ENCODE measurements at regions not wholly inside any gene's neighbourhood (a gene's known extent, or its start where the extent isn't known, plus 50 kb on each side); places are given as distances from the start of the nearest gene placed in this dataset.

DNA sequence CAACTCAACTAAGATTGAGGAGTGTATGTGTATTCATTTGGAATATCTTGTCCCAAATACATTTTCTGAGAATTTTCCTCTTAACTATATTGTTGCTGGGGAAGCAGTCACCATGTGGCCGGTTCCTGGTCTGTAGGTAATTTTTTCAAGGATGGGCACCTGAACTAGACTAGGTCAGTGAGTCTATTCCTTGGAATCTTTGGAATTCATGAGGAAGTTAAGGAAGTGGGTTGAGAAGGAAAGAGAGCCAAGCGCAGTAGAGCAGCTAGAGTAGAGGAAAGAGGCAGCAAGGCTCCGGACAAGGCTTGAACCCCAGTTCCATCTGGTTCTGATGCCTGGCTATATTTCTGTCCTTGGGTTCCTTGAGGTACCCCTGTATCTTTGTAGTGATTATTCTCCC is 183.7 kb downstream of the DACT1 start:
- intact Hi-C loops (cut with micrococcal nuclease; ENCODE audit: unreplicated experiment) = no loop called here
- Histone ChIP-seq H3K4me2 (no peak overlapping the region), H3K27ac (no peak overlapping the region), H4K20me1 (ENCODE audit: insufficient read depth) (no peaks in the 10 kb centered on the region), H3K9me3 (ENCODE audit: insufficient read depth, low read depth) (no peaks in the 10 kb centered on the region), H3F3A (ENCODE audit: insufficient read depth, low read depth) (no peaks in the 10 kb centered on the region), H3K79me2 (ENCODE audit: low read depth) (no peaks in the 10 kb centered on the region), H3K4me1 (replicated peaks; ENCODE audit: insufficient read depth) (no peaks in the 10 kb centered on the region), H2AFZ (no peak overlapping the region), H3K4me3 (no peak overlapping the region), H3K36me3 (ENCODE audit: low read depth) (no peaks in the 10 kb centered on the region), H3K27me3 (ENCODE audit: insufficient read depth, low read depth) (peaks cover 13% of the 10 kb centered on the region; the same call in 1 of the 2 replicates), H3K9me2 (ENCODE audit: insufficient read depth) (no peaks in the 10 kb centered on the region; the same call in 1 of the 2 replicates)
- TF ChIP-seq, protein P1, sequence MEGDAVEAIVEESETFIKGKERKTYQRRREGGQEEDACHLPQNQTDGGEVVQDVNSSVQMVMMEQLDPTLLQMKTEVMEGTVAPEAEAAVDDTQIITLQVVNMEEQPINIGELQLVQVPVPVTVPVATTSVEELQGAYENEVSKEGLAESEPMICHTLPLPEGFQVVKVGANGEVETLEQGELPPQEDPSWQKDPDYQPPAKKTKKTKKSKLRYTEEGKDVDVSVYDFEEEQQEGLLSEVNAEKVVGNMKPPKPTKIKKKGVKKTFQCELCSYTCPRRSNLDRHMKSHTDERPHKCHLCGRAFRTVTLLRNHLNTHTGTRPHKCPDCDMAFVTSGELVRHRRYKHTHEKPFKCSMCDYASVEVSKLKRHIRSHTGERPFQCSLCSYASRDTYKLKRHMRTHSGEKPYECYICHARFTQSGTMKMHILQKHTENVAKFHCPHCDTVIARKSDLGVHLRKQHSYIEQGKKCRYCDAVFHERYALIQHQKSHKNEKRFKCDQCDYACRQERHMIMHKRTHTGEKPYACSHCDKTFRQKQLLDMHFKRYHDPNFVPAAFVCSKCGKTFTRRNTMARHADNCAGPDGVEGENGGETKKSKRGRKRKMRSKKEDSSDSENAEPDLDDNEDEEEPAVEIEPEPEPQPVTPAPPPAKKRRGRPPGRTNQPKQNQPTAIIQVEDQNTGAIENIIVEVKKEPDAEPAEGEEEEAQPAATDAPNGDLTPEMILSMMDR (conservative IDR thresholded peaks at IDR 0.05) = no peak
- TF ChIP-seq EZH2 (IDR thresholded peaks at IDR 0.05; ENCODE audit: low read depth) = no peak
- CTCF ChIA-PET = no interaction called here
- DNase-seq = no peak
- BruUV-seq (replicated peaks) = no TSS peak
- POLR2A ChIA-PET (ENCODE audit: unreplicated experiment) = no interaction called here

DNA sequence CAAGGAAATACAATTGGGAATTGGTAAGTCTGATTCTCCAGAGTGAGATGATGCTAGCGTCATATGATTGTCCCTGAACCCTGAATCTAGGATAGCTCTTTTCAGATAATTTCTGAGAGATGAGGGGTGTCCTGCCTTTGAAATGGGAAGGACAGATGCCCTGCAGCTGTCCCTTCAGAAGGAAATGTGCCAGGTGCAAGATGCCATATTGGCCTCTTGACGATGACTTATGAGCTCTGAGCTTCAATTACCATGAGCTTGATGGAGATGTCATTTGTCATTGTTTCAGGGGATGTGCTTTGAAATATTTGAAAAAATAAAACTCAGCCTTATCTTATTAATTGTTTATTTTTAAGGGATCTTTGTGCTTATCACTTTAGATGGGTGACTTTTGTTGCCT is 185.1 kb downstream of the DACT1 start:
- CTCF ChIA-PET = no interaction called here
- intact Hi-C loops (cut with micrococcal nuclease; ENCODE audit: unreplicated experiment) = no loop called here

DNA sequence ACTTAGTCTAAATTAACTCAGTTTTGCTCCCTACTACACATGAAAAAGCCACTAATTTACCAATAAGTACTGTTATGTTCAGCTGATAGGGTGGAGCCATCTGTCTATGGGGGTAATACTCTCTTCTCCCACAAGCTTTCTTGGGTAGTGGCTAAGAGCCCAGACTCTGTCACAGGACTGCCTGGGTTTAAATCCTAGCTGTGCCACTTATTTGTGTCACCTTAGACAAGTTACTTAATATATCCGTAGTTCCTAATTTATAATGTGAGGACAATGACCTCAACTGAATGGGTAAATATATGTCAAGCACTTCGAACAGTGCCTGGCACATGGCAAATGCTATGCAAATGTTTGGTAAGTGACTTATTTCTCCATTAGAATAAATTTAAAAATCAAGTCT is 185.6 kb downstream of the DACT1 start:
- TF ChIP-seq, protein P1 (conservative IDR thresholded peaks at IDR 0.05) = no peak
- no peak for TF ChIP-seq EZH2 (IDR thresholded peaks at IDR 0.05; ENCODE audit: low read depth)
- Histone ChIP-seq H4K20me1 (ENCODE audit: insufficient read depth) (no peaks in the 10 kb centered on the region), H2AFZ (no peak overlapping the region), H3K9me2 (ENCODE audit: insufficient read depth) (no peaks in the 10 kb centered on the region; the same call in 1 of the 2 replicates), H3K4me3 (no peak overlapping the region), H3K9me3 (ENCODE audit: insufficient read depth, low read depth) (peaks cover 5% of the 10 kb centered on the region; the same call in 1 of the 2 replicates), H3K4me2 (no peak overlapping the region), H3F3A (ENCODE audit: insufficient read depth, low read depth) (no peaks in the 10 kb centered on the region), H3K27me3 (ENCODE audit: insufficient read depth, low read depth) (peaks cover 13% of the 10 kb centered on the region; the same call in 1 of the 2 replicates), H3K79me2 (ENCODE audit: low read depth) (no peaks in the 10 kb centered on the region), H3K27ac (no peak overlapping the region), H3K36me3 (ENCODE audit: low read depth) (no peaks in the 10 kb centered on the region), H3K4me1 (replicated peaks; ENCODE audit: insufficient read depth) (no peaks in the 10 kb centered on the region)
- BruUV-seq (replicated peaks) = no TSS peak
- POLR2A ChIA-PET (ENCODE audit: unreplicated experiment) = no interaction called here
- intact Hi-C loops (cut with micrococcal nuclease; ENCODE audit: unreplicated experiment) = no loop called here
- DNase-seq = no peak
- CTCF ChIA-PET = no interaction called here

More for the DNA sequence above, 185.1 kb downstream of the DACT1 start:
- Histone ChIP-seq H3K27me3 (ENCODE audit: insufficient read depth, low read depth) (peaks cover 13% of the 10 kb centered on the region; the same call in 1 of the 2 replicates), H3K79me2 (ENCODE audit: low read depth) (no peaks in the 10 kb centered on the region), H3K9me3 (ENCODE audit: insufficient read depth, low read depth) (peaks cover 5% of the 10 kb centered on the region; the same call in 1 of the 2 replicates), H3K9me2 (ENCODE audit: insufficient read depth) (no peaks in the 10 kb centered on the region; the same call in 1 of the 2 replicates), H3K4me2 (no peak overlapping the region), H3K4me3 (no peak overlapping the region), H2AFZ (no peak overlapping the region), H3K36me3 (ENCODE audit: low read depth) (no peaks in the 10 kb centered on the region), H3K4me1 (replicated peaks; ENCODE audit: insufficient read depth) (no peaks in the 10 kb centered on the region), H3K27ac (no peak overlapping the region), H3F3A (ENCODE audit: insufficient read depth, low read depth) (no peaks in the 10 kb centered on the region), H4K20me1 (ENCODE audit: insufficient read depth) (no peaks in the 10 kb centered on the region)
- TF ChIP-seq EZH2 (IDR thresholded peaks at IDR 0.05; ENCODE audit: low read depth) = no peak
- TF ChIP-seq, protein P1 (conservative IDR thresholded peaks at IDR 0.05) = no peak
- POLR2A ChIA-PET (ENCODE audit: unreplicated experiment) = no interaction called here
- no TSS peak for BruUV-seq (replicated peaks)
- DNase-seq = no peak
